Duodenal mucosa (tissue), 2 donors: ENCODE measurements at regions not wholly inside any gene's neighbourhood (a gene's known extent, or its start where the extent isn't known, plus 50 kb on each side); places are given as distances from the start of the nearest gene placed in this dataset.

Source experiments
- H3K27ac ChIP-seq: one replicate; pipeline ENCODE4 v1.7.0; 2013; ENCODE audit warnings: low read depth, low read length
- H3K27me3 ChIP-seq, 2 donors: one replicate each; pipeline ENCODE4 v1.7.0; 2013; ENCODE audit warnings: low read length in 2 of 2, control low read depth in 1 of 2; ENCODE audit not compliant: insufficient read depth in 2 of 2, control insufficient read depth in 1 of 2
- H3K36me3 ChIP-seq, 2 donors: one replicate each; pipeline ENCODE4 v1.7.0; 2013; ENCODE audit warnings: low read length in 2 of 2, control low read depth in 1 of 2; ENCODE audit not compliant: insufficient read depth in 2 of 2, control insufficient read depth in 1 of 2
- H3K4me1 ChIP-seq, 2 donors: one replicate each; pipeline ENCODE4 v1.7.0; 2013; ENCODE audit warnings: low read length in 2 of 2, control low read depth in 1 of 2; ENCODE audit not compliant: insufficient read depth in 2 of 2, control insufficient read depth in 1 of 2
- H3K4me3 ChIP-seq, 2 donors: one replicate each; pipeline ENCODE4 v1.7.0; 2013; ENCODE audit warnings: low read length in 2 of 2, low read depth in 1 of 2
- H3K9ac ChIP-seq, 2 donors: one replicate each; pipeline ENCODE4 v1.7.0; 2013; ENCODE audit warnings: low read length in 2 of 2, low read depth in 1 of 2
- H3K9me3 ChIP-seq, 2 donors: one replicate each; pipeline ENCODE4 v1.7.0; 2013; ENCODE audit warnings: low read length in 2 of 2, control low read depth in 1 of 2; ENCODE audit not compliant: control insufficient read depth in 1 of 2

DNA sequence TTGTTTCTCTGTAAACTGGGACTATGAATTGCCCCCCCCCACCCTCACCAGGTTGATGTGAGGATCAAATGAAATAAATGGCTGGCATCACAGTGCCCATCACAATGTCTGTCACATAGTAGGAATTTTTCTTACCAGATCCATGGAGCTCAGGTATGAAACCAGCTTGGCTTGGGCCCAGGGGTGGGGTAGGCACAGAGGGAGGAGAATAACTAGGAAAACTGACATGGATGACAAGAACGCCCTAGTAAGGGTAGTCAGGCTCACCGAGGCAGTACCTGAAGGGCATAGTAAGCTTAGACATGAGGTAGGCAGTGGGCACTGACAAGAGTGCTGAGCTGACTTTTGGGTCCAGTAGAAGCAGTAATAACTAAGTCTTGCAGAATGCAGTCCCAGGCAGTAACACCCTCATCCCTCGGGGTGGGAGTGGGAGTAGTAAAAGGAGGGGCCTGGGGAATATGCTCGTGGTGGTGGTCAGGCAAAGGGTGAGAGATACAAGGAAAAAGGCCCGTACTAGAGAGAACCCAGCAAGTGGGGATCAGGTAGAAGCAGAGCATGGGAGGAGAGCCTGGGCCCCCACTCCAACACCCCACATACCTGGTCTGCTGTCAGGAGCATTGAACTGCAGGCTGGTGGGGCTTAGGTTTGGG is 155.9 kb upstream of the PJA1 start:
- Histone ChIP-seq H3K9me3 (no peaks in the 10 kb centered on the region), H3K27ac (no peak overlapping the region), H3K27me3 (no peaks in the 10 kb centered on the region), H3K36me3 (no peaks in the 10 kb centered on the region), H3K4me1 (no peaks in the 10 kb centered on the region), H3K9ac (no peak overlapping the region), H3K4me3 (no peak overlapping the region)

DNA sequence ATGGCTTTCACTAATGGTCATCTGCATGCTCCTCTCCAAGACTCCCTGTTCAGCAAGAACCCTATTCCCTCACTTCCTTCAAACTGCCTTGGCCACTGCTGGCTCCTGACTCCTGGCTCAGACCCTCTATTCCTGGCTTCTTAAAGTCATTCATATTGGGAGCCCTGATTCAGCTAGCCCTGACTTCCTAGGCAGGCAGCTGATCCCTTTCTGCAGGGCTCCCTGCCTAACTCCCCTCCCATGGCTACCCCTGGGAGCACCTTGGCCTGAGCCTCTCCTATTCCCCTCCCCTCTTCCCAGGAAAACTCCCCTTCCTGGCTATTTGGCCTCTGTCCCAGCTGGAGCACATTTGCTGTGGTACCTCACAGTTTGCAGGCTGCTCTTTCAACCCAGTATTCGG is 154.9 kb upstream of the PJA1 start:
- Histone ChIP-seq H3K9ac (no peak overlapping the region), H3K9me3 (no peaks in the 10 kb centered on the region), H3K36me3 (no peaks in the 10 kb centered on the region), H3K27me3 (no peaks in the 10 kb centered on the region), H3K27ac (no peak overlapping the region), H3K4me3 (no peak overlapping the region), H3K4me1 (no peaks in the 10 kb centered on the region)

DNA sequence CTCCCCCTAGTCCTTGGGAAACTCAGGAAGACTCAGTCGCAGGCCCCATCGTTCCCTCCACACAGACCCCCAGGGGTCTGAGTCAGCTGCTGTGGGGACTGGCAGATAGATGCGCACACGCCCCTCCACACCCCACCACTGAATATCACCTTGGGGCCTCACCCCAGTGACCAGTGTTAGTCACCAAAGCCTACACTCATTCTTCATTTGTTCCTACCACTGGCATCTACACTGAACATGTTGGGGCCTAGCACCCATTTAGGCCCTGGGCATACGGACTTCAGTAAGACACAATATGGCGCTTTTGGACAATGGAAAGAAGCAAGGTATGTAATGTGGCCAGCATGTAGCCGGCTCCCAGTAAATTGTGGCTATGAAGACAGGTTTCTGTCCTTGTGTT is 154.1 kb upstream of the PJA1 start:
- H3K9ac ChIP-seq = no peak overlapping the region
- H3K27me3 ChIP-seq = no peaks in the 10 kb centered on the region
- H3K27ac ChIP-seq = no peak overlapping the region
- no peaks in the 10 kb centered on the region for H3K36me3 ChIP-seq
- no peaks in the 10 kb centered on the region for H3K4me1 ChIP-seq
- H3K4me3 ChIP-seq = no peak overlapping the region
- no peaks in the 10 kb centered on the region for H3K9me3 ChIP-seq

GRCh38 chrX:69318651-69319340 is 153.5 kb upstream of the PJA1 start:
- no peaks in the 10 kb centered on the region for H3K27me3 ChIP-seq
- no peaks in the 10 kb centered on the region for H3K4me1 ChIP-seq
- H3K9ac ChIP-seq = no peak overlapping the region
- H3K27ac ChIP-seq = no peak overlapping the region
- H3K9me3 ChIP-seq = no peaks in the 10 kb centered on the region
- H3K36me3 ChIP-seq = no peaks in the 10 kb centered on the region
- H3K4me3 ChIP-seq = no peak overlapping the region

DNA sequence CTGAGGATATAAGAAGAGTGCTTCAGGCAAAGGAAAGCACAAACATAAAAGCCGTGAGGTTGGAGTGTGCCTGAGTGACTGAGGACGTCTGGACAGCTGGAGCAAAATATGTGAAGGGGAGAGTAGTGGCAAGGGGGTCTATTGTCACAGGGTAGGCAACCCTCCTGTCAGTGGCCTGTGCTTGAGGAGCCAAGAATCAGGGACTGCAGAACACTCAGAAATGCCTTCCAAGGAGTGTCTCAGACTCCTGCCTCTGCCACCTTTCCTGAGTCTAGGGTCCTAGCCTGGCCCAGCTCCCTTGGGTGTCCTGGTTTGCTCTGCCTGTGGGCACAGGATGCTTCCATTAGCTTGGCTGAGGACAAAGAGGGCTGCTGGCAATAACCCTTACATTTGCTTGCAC is 152.5 kb upstream of the PJA1 start:
- H3K9ac ChIP-seq = no peak overlapping the region
- no peaks in the 10 kb centered on the region for H3K9me3 ChIP-seq
- H3K36me3 ChIP-seq = no peaks in the 10 kb centered on the region
- no peaks in the 10 kb centered on the region for H3K27me3 ChIP-seq
- no peak overlapping the region for H3K4me3 ChIP-seq
- H3K4me1 ChIP-seq = no peaks in the 10 kb centered on the region
- no peak overlapping the region for H3K27ac ChIP-seq

DNA sequence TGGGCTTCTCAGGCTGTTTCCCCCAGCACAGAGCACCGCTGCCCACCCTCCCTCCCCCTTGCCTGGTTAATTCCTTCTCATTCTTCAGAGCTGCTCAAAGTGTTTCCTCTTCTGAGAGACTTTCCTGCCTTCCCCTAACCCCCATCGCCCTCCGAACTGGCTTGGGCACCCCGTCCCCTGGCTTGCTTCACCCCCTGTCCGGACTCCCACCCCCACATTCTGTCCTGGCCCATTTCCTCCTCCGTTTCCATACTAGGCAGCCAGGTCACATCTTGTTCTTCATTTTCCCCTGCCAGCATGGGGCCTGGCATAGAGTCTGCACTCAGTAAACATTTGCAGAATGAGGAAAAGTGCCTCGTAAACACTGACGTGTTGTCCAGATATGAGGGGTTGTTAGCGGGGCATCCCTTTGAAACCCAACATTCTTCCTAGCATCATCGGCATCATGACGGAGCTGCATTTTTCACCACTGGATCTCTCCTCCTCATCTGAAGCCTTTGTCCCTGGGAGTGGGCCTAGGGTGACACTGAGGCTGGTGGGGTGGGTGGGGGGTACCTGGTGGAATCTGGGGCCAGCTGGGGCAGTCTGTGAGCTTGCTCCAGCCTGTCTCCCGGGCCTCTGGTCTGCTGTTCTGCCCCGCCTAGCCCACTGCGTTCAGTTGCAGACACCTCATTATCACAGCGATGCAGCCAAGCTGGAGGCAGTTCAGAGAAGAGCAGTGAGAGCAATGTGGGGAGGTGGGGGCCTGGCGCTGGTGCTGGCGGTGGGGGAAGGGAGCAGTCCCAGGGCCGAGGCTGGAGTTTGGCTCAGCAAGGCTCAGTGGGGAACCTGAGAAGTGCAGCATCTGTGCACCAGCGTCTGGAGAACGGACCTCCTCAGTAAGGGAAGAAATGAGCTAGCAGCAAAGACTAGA is 149.4 kb upstream of the PJA1 start:
- Histone ChIP-seq H3K27ac (no peak overlapping the region), H3K9me3 (no peaks in the 10 kb centered on the region), H3K36me3 (no peaks in the 10 kb centered on the region), H3K4me1 (no peaks in the 10 kb centered on the region), H3K9ac (no peak overlapping the region), H3K4me3 (no peak overlapping the region), H3K27me3 (no peaks in the 10 kb centered on the region)

DNA sequence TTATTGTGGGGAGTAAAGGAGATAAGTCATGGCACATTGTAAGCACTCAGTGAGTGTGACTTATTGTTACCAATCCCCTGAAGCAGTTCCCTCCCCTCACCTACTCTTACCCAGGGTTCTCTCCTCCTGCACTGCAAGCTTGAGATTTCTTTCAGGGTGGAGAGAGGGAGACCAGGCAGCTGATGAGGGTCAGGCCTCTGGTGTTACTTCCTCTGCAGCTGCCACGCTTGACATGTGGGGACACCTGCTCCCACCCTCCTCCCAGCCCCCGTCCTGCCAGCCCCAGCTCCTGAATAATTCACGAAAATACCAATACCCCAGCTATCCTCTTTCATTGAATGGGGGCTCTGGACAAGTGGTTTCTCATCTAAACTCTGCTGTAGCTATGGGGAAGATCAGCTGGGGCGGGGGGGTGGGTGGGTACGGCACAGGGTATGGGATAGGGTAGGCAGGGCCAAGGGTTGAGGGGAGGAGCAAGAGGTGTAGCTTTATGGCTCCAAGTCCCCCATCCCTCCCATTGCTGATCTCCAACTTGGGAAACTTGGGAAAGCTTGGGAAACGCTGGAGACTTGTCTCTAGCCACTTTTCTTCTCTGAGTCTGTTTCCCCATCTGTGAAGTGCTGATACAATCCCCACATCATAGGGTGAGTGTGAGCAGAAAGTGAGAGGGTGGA is 148.5 kb upstream of the PJA1 start:
- H3K9ac ChIP-seq = no peak overlapping the region
- no peak overlapping the region for H3K4me3 ChIP-seq
- H3K27me3 ChIP-seq = no peaks in the 10 kb centered on the region
- no peaks in the 10 kb centered on the region for H3K4me1 ChIP-seq
- H3K27ac ChIP-seq = no peak overlapping the region
- H3K9me3 ChIP-seq = no peaks in the 10 kb centered on the region
- no peaks in the 10 kb centered on the region for H3K36me3 ChIP-seq

- no peaks in the 10 kb centered on the region for H3K4me1 ChIP-seq
- H3K4me3 ChIP-seq = no peak overlapping the region
- H3K36me3 ChIP-seq = no peaks in the 10 kb centered on the region
- no peaks in the 10 kb centered on the region for H3K27me3 ChIP-seq
- H3K9me3 ChIP-seq = no peaks in the 10 kb centered on the region
- H3K27ac ChIP-seq = no peak overlapping the region
- H3K9ac ChIP-seq = no peak overlapping the region
These were observed 146.8 kb upstream of the PJA1 start for GRCh38 chrX:69311936-69312670.

DNA sequence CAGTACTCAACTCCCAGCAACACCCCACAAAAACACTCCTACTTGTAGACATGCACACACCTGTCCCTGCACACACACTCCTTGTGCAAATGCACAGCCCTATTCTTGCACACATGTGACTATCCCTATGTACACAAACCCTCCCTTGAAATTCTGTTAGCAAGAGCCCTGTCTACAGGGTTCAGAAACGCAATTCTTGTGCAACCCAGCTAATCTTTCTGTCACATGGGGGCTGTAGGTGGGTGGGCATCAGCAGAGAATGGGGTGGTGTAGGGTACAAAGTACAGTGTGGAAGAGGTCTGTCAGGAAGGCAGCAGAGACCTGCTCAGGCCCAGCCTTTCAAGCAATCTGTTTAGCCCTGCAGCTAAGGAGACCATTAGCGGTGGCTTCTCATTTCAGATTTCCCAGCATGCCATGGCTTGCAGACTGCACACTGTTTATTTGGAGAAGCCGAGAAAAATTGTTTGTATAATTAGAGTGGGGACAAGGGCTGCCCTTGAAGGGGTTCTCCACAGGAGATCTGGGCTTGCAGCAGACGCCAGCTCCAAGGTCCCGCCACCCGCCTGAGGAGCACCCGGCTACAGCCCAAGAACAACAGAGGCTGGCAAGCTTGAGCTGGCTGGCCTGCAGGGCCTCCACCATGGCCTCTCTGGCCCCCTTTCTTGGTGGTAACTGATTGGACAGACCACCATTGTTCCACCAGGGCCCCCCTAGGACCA is 144.0 kb upstream of the PJA1 start:
- no peak overlapping the region for H3K27ac ChIP-seq
- no peak overlapping the region for H3K9ac ChIP-seq
- no peaks in the 10 kb centered on the region for H3K27me3 ChIP-seq
- no peaks in the 10 kb centered on the region for H3K9me3 ChIP-seq
- H3K4me1 ChIP-seq = no peaks in the 10 kb centered on the region
- no peaks in the 10 kb centered on the region for H3K36me3 ChIP-seq
- H3K4me3 ChIP-seq = no peak overlapping the region
